LHCN-M2 (cell line): ENCODE measurements at regions not wholly inside any gene's neighbourhood (a gene's known extent, or its start where the extent isn't known, plus 50 kb on each side); places are given as distances from the start of the nearest gene placed in this dataset.

Experiments
- DNase-seq: peaks from one replicate; pipeline ENCODE4 v3.0.0-alpha.2; 2012; ENCODE audit warnings: low read depth

- no peak for DNase-seq
Observed at GRCh38 chr1:58003059-58003458, 543.5 kb downstream of the OMA1 start.

GRCh38 chr1:58000821-58001220, 545.7 kb downstream of the OMA1 start:
- DNase-seq: no peak

- no peak for DNase-seq
Observed at GRCh38 chr1:58000116-58000515, 546.4 kb downstream of the OMA1 start.

GRCh38 chr1:57996400-57996799, 550.1 kb downstream of the OMA1 start:
- no peak for DNase-seq

GRCh38 chr1:57991289-57991688, 555.2 kb downstream of the OMA1 start:
- DNase-seq: no peak

- no peak for DNase-seq
Observed at GRCh38 chr1:57989877-57990276, 556.6 kb downstream of the OMA1 start.

GRCh38 chr1:57987523-57987922, 559.0 kb downstream of the OMA1 start:
- no peak for DNase-seq

- no peak for DNase-seq
Observed at GRCh38 chr1:57986432-57986831, 560.1 kb downstream of the OMA1 start.

GRCh38 chr1:57984277-57984676, 560.4 kb upstream of the DAB1 start:
- DNase-seq: no peak

- DNase-seq: no peak
Observed at GRCh38 chr1:57983441-57983840, 559.6 kb upstream of the DAB1 start.

- DNase-seq: no peak
Observed at GRCh38 chr1:57982852-57983251, 559.0 kb upstream of the DAB1 start.

- no peak for DNase-seq
Observed at GRCh38 chr1:57976216-57976615, 552.4 kb upstream of the DAB1 start.

GRCh38 chr1:57968321-57968720, 544.5 kb upstream of the DAB1 start:
- DNase-seq: no peak

- DNase-seq: no peak
Observed at GRCh38 chr1:57966751-57967406, 543.0 kb upstream of the DAB1 start.

- no peak for DNase-seq
Observed at GRCh38 chr1:57966340-57966739, 542.5 kb upstream of the DAB1 start.

- no peak for DNase-seq
Observed at GRCh38 chr1:57963581-57963980, 539.7 kb upstream of the DAB1 start.

GRCh38 chr1:57959531-57960241, 535.8 kb upstream of the DAB1 start:
- no peak for DNase-seq

- no peak for DNase-seq
Observed at GRCh38 chr1:57957576-57957975, 533.7 kb upstream of the DAB1 start.

GRCh38 chr1:57951390-57951789, 527.5 kb upstream of the DAB1 start:
- no peak for DNase-seq

- no peak for DNase-seq
Observed at GRCh38 chr1:57949168-57949567, 525.3 kb upstream of the DAB1 start.

- DNase-seq: no peak
Observed at GRCh38 chr1:57947471-57947870, 523.6 kb upstream of the DAB1 start.

- DNase-seq: no peak
Observed at GRCh38 chr1:57945045-57945444, 521.2 kb upstream of the DAB1 start.

GRCh38 chr1:57943365-57943764, 519.5 kb upstream of the DAB1 start:
- DNase-seq: no peak

- no peak for DNase-seq
Observed at GRCh38 chr1:57934745-57935144, 510.9 kb upstream of the DAB1 start.
